Fibroblast of skin of left biceps (primary cell): ENCODE measurements at regions not wholly inside any gene's neighbourhood (a gene's known extent, or its start where the extent isn't known, plus 50 kb on each side); places are given as distances from the start of the nearest gene placed in this dataset.

Experiments
- DNase-seq, 2 experiments: peaks; one replicate each; pipeline ENCODE4 v3.0.0-alpha.2; 2013; ENCODE audit warnings: low read depth in 2 of 2

GRCh38 chr15:94015324-94015723, 216.0 kb upstream of the MCTP2 start:
- no peak for DNase-seq

DNA sequence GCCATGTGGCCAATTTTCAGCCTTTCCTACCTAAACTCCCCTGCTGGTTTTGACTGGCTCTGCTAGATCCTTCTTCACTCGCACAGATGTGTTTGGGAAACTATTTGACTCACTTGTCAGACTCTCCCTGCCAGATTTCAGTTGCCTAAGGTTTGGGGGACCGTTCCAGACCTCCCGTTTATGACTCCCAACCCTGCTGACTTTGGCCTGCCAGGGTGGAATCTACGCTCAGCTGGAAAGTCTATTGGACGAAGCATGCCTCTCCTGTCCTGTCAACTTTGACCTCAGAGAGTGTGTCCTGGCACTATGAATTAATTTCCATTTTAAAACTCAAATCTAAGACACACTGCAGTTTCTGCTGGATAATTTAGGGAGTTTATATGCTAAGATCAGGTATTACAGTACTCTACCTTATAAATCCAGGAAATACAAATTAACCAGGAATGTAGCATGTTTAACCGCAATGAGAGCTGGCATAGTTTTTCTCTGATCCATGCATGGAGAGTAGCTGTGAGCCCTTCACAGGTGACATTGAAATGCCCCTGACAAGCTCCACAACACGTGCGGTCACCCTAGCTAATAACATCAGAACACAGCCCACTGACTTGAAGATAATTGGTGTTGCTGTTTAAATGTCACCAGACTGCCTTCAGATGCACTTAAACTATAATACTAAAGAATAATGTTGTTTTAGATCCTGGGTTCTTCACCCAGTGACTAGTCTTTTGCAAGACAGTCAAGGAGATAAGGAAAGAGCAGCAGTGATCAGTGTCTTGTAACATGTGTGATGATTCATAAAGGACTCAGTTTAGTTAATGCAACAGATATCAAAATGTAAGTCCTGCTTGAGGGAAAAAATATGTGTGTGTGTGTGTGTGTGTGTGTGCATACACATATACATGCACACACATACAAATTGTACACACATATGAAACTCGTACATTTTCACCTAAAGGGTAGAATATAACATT, 223.0 kb upstream of the MCTP2 start:
- no peak for DNase-seq

- DNase-seq = no peak
Measured at GRCh38 chr15:94004697-94005096, 226.7 kb upstream of the MCTP2 start.

DNA sequence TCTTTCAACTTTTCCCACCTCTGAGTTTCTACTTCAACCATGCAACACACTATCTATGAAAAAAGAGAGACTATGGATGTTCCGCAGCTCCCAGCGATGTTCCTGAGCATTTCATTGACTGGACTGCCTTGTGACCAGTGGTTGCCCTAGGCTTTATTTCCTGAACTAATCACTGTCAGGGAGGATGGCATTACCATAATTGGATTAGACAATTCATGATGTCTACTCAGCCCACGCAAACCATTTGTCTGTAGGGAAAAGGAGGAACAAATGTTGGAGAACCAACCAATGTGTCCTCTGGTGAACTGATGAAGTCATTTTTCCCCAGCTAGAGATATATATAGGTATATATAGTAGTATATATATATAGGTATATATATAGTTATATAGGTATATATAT, 229.3 kb upstream of the MCTP2 start:
- no peak for DNase-seq

- peak; percentile 63 to 73 for DNase-seq
Measured at GRCh38 chr15:94001255-94001801, 230.0 kb upstream of the MCTP2 start.

DNA sequence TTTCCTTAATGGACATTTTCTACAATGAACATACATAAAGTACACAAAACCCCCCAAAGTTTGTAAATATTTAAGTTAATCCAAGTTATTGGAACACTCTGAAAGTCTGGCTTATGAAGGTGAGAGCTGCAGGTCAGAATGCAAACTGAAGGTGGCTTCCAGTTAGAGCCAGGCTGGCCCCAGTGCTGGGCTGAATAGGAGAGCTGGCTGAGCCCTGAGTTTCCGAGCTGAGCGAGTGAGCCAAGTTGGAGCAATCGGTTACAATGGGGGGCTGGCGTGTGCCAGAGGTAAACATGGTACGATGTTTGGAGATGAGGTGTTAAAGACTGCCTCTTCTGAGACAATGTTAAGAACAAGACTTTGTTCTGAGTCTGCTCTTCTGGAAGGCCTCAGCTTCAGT, 230.8 kb upstream of the MCTP2 start:
- no peak for DNase-seq

DNA sequence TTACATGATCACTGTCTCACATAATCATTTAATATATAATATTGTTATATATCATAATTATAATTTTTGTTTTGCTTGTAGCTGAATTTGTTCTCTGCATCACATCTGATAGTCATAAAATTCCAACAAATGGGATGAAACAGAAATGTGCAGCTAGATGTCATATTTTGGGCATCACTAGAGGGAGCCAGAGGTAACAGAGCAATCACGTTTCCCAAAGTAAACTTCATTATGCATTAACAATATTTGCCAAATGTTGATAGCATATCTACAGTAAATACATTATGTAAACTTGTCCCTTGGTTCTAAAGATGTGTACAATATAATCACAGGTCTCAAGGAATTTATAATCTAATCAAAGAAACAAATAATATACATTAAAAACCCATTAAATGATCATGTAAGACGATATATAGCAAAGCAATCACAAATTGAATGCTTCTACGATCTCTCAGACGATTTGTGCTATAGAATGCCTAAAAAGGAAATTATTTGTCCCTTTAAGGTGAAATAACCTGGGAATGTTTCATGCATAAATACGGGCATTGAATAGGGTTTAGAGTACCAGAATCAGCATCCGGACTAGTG, 234.2 kb upstream of the MCTP2 start:
- DNase-seq = no peak

- DNase-seq = no peak
Measured at GRCh38 chr15:93989440-93989998, 241.8 kb upstream of the MCTP2 start.

DNA sequence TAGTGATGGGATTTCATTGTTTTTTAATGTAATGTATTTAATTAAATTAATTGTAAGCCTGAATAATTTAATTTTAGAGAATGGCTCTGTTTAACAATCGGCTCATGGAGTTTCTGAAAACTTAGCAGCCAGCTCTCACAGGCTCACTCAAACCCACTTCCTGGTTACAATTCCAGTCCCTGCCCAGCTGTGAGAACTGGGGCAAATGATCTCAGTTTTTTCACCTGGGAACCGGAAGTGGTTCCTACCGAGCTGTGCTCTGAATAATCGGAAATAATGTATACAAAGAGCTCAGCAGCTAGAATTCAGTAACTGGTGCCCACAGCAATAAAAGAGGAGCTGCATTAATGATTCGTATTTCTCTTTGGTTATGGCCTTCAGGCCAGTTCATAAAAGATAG, 244.3 kb upstream of the MCTP2 start:
- DNase-seq = no peak

GRCh38 chr15:93986400-93986984, 244.9 kb upstream of the MCTP2 start:
- DNase-seq = no peak

DNA sequence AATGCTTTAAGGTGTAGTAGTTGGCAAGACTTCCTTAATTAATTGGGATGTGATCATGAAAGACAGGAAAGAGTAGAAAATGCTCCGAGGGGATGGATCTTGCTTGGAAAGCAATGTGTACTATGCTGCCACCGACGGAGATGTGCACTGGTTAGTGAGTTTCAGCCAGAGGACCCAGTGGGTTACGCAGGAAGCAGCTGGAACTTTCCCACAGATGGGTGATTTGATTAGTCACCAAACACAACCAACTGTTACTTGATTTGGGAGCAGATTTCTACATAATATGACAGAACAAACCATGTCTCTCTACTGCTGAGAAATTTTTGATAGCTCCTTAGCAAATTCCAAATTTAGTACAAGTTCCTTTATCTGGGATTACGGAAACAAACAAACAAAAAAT, 245.4 kb upstream of the MCTP2 start:
- no peak for DNase-seq

DNA sequence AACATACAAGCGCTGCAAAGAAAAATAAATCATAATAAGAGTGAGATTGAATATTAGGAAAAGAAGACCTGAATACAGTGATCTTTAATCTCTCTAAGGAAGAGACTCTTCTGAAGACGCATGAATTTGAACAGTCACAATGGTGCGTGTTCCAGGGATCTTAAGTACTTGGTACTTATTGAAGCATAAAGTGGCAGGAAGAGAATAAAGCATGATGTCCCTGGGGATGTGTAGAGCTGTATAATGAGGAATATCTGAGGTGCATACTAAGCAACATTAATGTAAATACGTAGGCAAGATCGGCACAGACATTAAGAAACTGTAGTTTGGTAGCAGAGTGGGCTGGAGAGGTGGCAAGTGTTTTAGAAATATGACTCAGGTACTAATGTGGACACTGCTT, 246.2 kb upstream of the MCTP2 start:
- DNase-seq = no peak

DNA sequence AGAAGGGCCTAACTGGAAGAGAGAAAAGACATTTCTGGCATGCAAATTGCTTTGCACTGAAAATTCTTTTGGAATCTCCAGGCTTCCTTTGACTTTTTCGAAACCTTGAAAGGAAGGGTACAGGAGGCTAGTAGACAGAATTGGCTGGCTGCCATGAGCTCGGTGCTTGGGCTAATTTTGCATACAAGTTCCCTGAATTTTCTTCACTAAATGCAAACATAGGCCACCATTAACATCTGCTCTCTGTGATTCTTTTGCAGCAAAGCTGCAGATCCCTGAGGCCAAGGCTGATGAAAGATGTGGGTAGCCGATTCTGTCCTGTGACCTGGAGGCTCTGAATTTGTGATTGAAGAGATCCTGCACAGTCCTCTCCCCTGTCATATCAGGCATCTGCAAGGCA, 247.8 kb upstream of the MCTP2 start:
- peak in 1 of 2 experiments; percentile 23 for DNase-seq

- peak; percentile 68 to 73 for DNase-seq
Measured at GRCh38 chr15:93982226-93982727, 249.1 kb upstream of the MCTP2 start.

DNA sequence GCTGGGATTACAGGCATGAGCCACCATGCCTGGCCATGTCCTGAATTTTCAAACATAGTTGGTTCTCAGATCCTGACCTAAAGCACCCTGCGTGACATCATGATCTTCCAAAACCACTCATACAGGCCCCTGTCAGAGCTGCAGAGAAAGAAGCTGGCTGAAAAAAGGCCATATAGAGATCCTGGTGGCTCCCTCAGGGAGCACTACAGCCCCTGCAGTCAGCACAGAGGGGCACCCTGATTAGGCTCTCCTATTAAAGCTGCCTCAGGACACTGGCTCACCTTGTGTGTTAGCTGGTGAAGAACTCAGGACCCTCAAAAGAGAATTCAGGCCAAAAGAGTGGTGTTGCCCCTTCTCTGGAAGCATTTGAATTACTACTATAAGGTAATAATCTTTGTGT, 249.7 kb upstream of the MCTP2 start:
- no peak for DNase-seq

GRCh38 chr15:93980261-93980911, 251.0 kb upstream of the MCTP2 start:
- DNase-seq = no peak

DNA sequence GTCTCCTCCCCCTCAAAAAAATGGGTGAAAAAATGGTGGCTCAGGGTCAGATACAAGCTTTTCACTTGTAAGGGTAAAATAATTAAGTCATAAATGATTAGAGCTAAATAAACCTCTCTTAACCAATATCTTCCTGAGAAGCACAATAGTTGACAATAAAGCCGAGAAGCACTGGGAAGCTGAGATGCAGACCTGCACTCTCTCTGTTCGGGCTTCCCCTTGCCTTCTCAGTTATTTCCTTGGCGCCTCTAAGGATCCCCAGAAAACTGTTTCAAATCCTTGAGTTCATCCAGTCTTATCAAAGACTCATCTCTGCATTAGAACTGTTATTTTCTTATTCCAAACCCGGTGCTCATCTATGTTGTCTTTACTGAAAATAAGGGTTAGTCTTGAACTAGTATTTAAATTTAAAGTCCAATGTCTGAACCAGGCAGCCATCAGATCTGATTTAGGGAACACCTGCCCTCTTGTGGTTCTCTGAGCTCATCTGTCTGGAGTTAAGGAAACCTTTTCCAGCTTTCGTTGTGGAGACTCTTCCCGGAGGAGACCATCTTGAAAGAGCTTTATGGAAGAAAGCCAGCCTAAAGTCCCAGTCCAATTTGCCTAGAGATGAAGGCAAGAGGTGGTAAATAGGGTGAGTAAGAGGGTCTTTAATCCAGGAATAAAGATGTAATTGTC, 256.4 kb upstream of the MCTP2 start:
- peak in 1 of 2 experiments; percentile 31 for DNase-seq

GRCh38 chr15:93973287-93973686, 258.1 kb upstream of the MCTP2 start:
- DNase-seq = no peak

GRCh38 chr15:93968773-93969172, 262.6 kb upstream of the MCTP2 start:
- no peak for DNase-seq

DNA sequence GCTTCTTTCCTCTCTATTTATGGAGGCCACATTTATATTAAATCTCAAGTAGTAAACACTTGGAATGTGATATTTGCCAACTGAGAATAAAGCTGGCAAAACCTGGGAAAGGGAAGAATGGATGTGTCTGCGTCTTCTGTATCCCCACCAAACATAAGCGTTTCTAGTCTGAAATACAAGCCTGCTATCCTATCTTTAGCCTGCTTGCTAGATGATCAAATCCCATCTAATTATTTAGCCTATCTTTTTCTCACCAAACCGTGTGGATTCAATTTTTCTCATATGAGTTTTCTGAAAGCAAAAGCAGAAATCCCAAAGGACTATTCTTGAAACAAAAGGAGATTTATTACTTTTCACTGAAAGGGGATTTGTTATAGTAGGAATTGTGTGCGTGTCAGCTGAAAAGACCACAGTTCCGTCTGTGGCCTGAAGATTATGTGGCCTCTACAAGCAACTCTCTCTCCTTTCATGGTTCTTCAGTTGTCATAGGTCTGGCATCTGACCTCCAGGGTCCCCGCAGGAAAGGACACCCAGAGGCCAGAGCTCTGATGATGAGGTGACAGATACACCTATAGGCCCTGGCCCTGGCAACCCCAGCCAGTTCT, 266.0 kb upstream of the MCTP2 start:
- DNase-seq = no peak
